Lower leg skin (tissue), 3 donors: ENCODE measurements at regions not wholly inside any gene's neighbourhood (a gene's known extent, or its start where the extent isn't known, plus 50 kb on each side); places are given as distances from the start of the nearest gene placed in this dataset.

ENCODE experiments used
- POLR2A ChIP-seq, 2 donors: fragments of 450-650 bp; IDR thresholded peaks; one replicate each; pipeline ENCODE4 v1.6.1; 2016 to 2017; ENCODE audit warnings: antibody characterized with exemption in 2 of 2, mild to moderate bottlenecking in 1 of 2, moderate library complexity in 1 of 2
- TF ChIP-seq, protein P1 (sequence below), 3 donors: fragments of 450-650 bp; IDR thresholded peaks; one replicate each; pipeline ENCODE4 v1.5.1; 2016; ENCODE audit warnings: antibody characterized with exemption in 3 of 3, mild to moderate bottlenecking in 3 of 3, moderate library complexity in 2 of 3

DNA sequence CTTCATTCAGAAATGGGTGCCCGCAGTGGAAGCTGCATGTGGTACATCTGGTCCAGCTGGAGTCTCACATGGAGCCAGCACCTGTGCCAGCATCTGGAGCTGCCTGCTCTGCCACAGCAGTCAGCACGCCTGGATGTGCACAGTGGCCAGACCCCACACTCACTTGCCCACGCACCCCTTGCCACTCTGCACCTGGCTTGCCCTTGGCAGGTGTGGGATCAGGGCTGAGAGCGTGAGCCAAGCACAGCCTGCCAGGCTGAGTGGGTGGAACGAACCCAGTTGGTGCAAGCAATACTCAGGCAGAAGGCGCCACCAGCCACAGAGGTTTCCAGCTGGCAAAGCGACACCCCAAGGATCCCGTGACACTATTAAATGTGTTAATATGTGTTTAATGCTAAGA, 95.5 kb upstream of the AMOTL1 start:
- TF ChIP-seq POLR2A (IDR thresholded peaks at IDR 0.05), result no peak
- TF ChIP-seq, protein P1, sequence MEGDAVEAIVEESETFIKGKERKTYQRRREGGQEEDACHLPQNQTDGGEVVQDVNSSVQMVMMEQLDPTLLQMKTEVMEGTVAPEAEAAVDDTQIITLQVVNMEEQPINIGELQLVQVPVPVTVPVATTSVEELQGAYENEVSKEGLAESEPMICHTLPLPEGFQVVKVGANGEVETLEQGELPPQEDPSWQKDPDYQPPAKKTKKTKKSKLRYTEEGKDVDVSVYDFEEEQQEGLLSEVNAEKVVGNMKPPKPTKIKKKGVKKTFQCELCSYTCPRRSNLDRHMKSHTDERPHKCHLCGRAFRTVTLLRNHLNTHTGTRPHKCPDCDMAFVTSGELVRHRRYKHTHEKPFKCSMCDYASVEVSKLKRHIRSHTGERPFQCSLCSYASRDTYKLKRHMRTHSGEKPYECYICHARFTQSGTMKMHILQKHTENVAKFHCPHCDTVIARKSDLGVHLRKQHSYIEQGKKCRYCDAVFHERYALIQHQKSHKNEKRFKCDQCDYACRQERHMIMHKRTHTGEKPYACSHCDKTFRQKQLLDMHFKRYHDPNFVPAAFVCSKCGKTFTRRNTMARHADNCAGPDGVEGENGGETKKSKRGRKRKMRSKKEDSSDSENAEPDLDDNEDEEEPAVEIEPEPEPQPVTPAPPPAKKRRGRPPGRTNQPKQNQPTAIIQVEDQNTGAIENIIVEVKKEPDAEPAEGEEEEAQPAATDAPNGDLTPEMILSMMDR (IDR thresholded peaks at IDR 0.05), result no peak
